SU-DHL-6 (cell line): ENCODE measurements at regions not wholly inside any gene's neighbourhood (a gene's known extent, or its start where the extent isn't known, plus 50 kb on each side); places are given as distances from the start of the nearest gene placed in this dataset.

Experiments
- H2AFZ ChIP-seq: fragments of 200-600 bp; sonication (generic); 2 replicates; pipeline ENCODE4 v1.6.1; 2014; ENCODE audit warnings: low read depth, mild to moderate bottlenecking, moderate library complexity, mixed read lengths, antibody characterized with exemption, low read length; ENCODE audit not compliant: severe bottlenecking
- H3F3A ChIP-seq: fragments of 200-600 bp; shearing (Covaris generic); 2 replicates; pipeline ENCODE4 v1.6.0; 2016; ENCODE audit warnings: antibody characterized with exemption, mild to moderate bottlenecking; ENCODE audit not compliant: insufficient read depth
- H3K27ac ChIP-seq: fragments of 200-600 bp; sonication (generic); 2 replicates; pipeline ENCODE4 v1.5.1; 2016; ENCODE audit warnings: low read depth, mild to moderate bottlenecking, low read length, moderate library complexity, mixed read lengths
- H3K27me3 ChIP-seq: fragments of 200-600 bp; sonication (generic), shearing (Covaris generic); 2 replicates; pipeline ENCODE4 v1.6.0; 2014; ENCODE audit warnings: mild to moderate bottlenecking, low read length
- H3K36me3 ChIP-seq: fragments of 200-600 bp; sonication (generic); 2 replicates; pipeline ENCODE4 v1.6.1; 2014; ENCODE audit warnings: mild to moderate bottlenecking, low read length, mixed read lengths
- H3K4me2 ChIP-seq: fragments of 300-600, 200-600 bp; shearing (Covaris generic), sonication (generic); 2 replicates; pipeline ENCODE4 v1.6.0; 2014; ENCODE audit warnings: low read length, low read depth, mild to moderate bottlenecking; ENCODE audit not compliant: poor library complexity, severe bottlenecking
- H3K4me3 ChIP-seq: fragments of 200-600 bp; sonication (generic); 2 replicates; pipeline ENCODE4 v1.5.1; 2014; ENCODE audit warnings: antibody characterized with exemption, low read length, mild to moderate bottlenecking, mixed read lengths; ENCODE audit not compliant: insufficient read depth, poor library complexity, severe bottlenecking
- H3K79me2 ChIP-seq: fragments of 200-600 bp; sonication (generic); 2 replicates; pipeline ENCODE4 v1.6.1; 2014; ENCODE audit warnings: mild to moderate bottlenecking, low read length, moderate library complexity; ENCODE audit not compliant: insufficient read depth
- H3K9ac ChIP-seq: fragments of 200-600 bp; sonication (generic); 2 replicates; pipeline ENCODE4 v1.7.0; 2014; ENCODE audit warnings: mild to moderate bottlenecking, low read length
- H3K9me2 ChIP-seq: fragments of 200-600 bp; sonication (generic); replicated peaks from 2 replicates; pipeline ENCODE4 v1.6.1; 2014; ENCODE audit warnings: low read length; ENCODE audit not compliant: insufficient read depth
- H3K9me3 ChIP-seq: fragments of 200-600 bp; sonication (generic); 2 replicates; pipeline ENCODE4 v1.6.1; 2014; ENCODE audit warnings: low read length, mixed read lengths; ENCODE audit not compliant: insufficient read depth
- H4K20me1 ChIP-seq: fragments of 200-600 bp; sonication (generic); 2 replicates; pipeline ENCODE4 v1.6.1; 2014; ENCODE audit warnings: low read depth, mild to moderate bottlenecking, antibody characterized with exemption, low read length, moderate library complexity, mixed read lengths
- CTCF ChIP-seq: fragments of 200-600 bp; sonication (generic); IDR thresholded peaks from one replicate; pipeline ENCODE4 v1.5.1; 2017; ENCODE audit warnings: antibody characterized with exemption, mild to moderate bottlenecking, low read length, moderate library complexity; ENCODE audit not compliant: insufficient read depth, poor library complexity, severe bottlenecking
- EZH2phosphoT487 ChIP-seq: fragments of 200-600 bp; sonication (generic), shearing (Covaris generic); conservative IDR thresholded peaks from 2 replicates; pipeline ENCODE4 v1.6.1; 2018; ENCODE audit warnings: mild to moderate bottlenecking, antibody characterized with exemption, low read length, moderate library complexity, mixed read lengths

GRCh38 chr2:224185023-224185601, 146.0 kb upstream of the SERPINE2 start:
- Histone ChIP-seq H3K79me2 (no peaks in the 10 kb centered on the region), H3K36me3 (no peaks in the 10 kb centered on the region), H3K27me3 (no peaks in the 10 kb centered on the region), H3K4me2 (no peak overlapping the region), H2AFZ (no peak overlapping the region), H3K9ac (no peak overlapping the region), H3K4me3 (no peak overlapping the region), H3F3A (no peaks in the 10 kb centered on the region), H3K27ac (no peak overlapping the region), H4K20me1 (no peaks in the 10 kb centered on the region), H3K9me2 (no peaks in the 10 kb centered on the region), H3K9me3 (no peaks in the 10 kb centered on the region)
- TF ChIP-seq CTCF: no peak
- TF ChIP-seq EZH2phosphoT487: no peak

GRCh38 chr2:224183086-224183485, 144.0 kb upstream of the SERPINE2 start:
- no peak for TF ChIP-seq EZH2phosphoT487
- no peak for TF ChIP-seq CTCF
- no peak overlapping the region for H3K4me3 ChIP-seq
- H3K9me3 ChIP-seq: no peaks in the 10 kb centered on the region
- no peak overlapping the region for H3K9ac ChIP-seq
- H3K27ac ChIP-seq: no peak overlapping the region
- H3K36me3 ChIP-seq: no peaks in the 10 kb centered on the region
- no peaks in the 10 kb centered on the region for H3K79me2 ChIP-seq
- H3K27me3 ChIP-seq: no peaks in the 10 kb centered on the region
- H2AFZ ChIP-seq: no peak overlapping the region
- H3K9me2 ChIP-seq: no peaks in the 10 kb centered on the region
- H3F3A ChIP-seq: no peaks in the 10 kb centered on the region
- no peaks in the 10 kb centered on the region for H4K20me1 ChIP-seq
- H3K4me2 ChIP-seq: no peak overlapping the region

- Histone ChIP-seq H3K9me2 (no peaks in the 10 kb centered on the region), H2AFZ (no peak overlapping the region), H3K4me3 (no peak overlapping the region), H3K79me2 (no peaks in the 10 kb centered on the region), H3K9me3 (no peaks in the 10 kb centered on the region), H3K4me2 (no peak overlapping the region), H3K27me3 (no peaks in the 10 kb centered on the region), H3K36me3 (no peaks in the 10 kb centered on the region), H3K9ac (no peak overlapping the region), H3K27ac (no peak overlapping the region), H4K20me1 (no peaks in the 10 kb centered on the region), H3F3A (no peaks in the 10 kb centered on the region)
- no peak for TF ChIP-seq CTCF
- no peak for TF ChIP-seq EZH2phosphoT487
Observed at GRCh38 chr2:224182498-224182897, 143.4 kb upstream of the SERPINE2 start.
